HCT116 (cell line): ENCODE measurements at regions not wholly inside any gene's neighbourhood (a gene's known extent, or its start where the extent isn't known, plus 50 kb on each side); places are given as distances from the start of the nearest gene placed in this dataset.

ENCODE experiments used
- ATAC-seq: fragments of 200-7000 bp; cut with Tn5 transposase; 2 replicates; pipeline ENCODE4 v1.9.1; 2020; ENCODE audit warnings: mild to moderate bottlenecking, moderate library complexity
- BruUV-seq: library from RNA; stranded (reverse); fragments of 400-500 nt; replicated peaks from 2 replicates; lab custom pipeline; 2021; lab: Mats Ljungman, UMichigan
- CTCF ChIA-PET: fragments of 300-600 bp; sonication (Branson Sonifier 250); formaldehyde crosslinking; loops from one replicate; lab custom pipeline; 2021; ENCODE audit warnings: antibody characterized with exemption; lab: Charles Lee
- POLR2A ChIA-PET: fragments of 300-600, 350-600 bp; sonication (Branson Sonifier 250); formaldehyde crosslinking; loops from one replicate; lab custom pipeline; 2021; ENCODE audit warnings: antibody characterized with exemption; lab: Charles Lee
- RAD21 ChIA-PET, 2 experiments: fragments of 300-600 bp; sonication (Branson Sonifier 250); formaldehyde crosslinking; loops; one replicate each; lab custom pipeline; 2023; ENCODE audit warnings: low total read pairs in 2 of 2; ENCODE audit not compliant: uncharacterized antibody in 2 of 2, unreplicated experiment in 2 of 2, low non-redundant PET in 1 of 2; lab: Charles Lee
- DNase-seq: peaks from one replicate; pipeline ENCODE4 v3.0.0-alpha.2; 2010; ENCODE audit warnings: low read depth, low spot score
- H2AFZ ChIP-seq: fragments of 200-600 bp; shearing (Covaris generic), sonication (generic); 2 replicates; pipeline ENCODE4 v1.6.1; 2017; ENCODE audit warnings: low read depth, mixed run types, mixed read lengths, antibody characterized with exemption, low read length; ENCODE audit not compliant: poor library complexity, severe bottlenecking
- H3K27ac ChIP-seq: 2 replicates; pipeline ENCODE4 v1.5.1; 2012; ENCODE audit warnings: low read depth, low read length
- H3K27me3 ChIP-seq: fragments of 200-600 bp; sonication (generic); 2 replicates; pipeline ENCODE4 v1.6.1; 2016; ENCODE audit warnings: mixed run types, low read length, mixed read lengths; ENCODE audit not compliant: insufficient read depth
- H3K36me3 ChIP-seq, 2 experiments: fragments of 200-500 bp in 1 of 2; fragments of 200-600 bp in 1 of 2; sonication (Bioruptor generic) in 1 of 2; sonication (generic) in 1 of 2; 2 replicates each; pipeline versions ENCODE4 v1.5.1 to v1.6.1; 2014 to 2016; ENCODE audit warnings: low read length in 2 of 2, inconsistent platforms in 1 of 2, mixed read lengths in 1 of 2, mixed run types in 1 of 2; ENCODE audit not compliant: insufficient read depth in 2 of 2, control insufficient read depth in 1 of 2
- H3K4me1 ChIP-seq, 2 experiments: fragments of 200-600 bp in 1 of 2; sonication (generic) in 1 of 2; 2 replicates each; pipeline versions ENCODE4 v1.5.1 to v1.6.1; 2012 to 2017; ENCODE audit warnings: low read length in 2 of 2, inconsistent platforms in 1 of 2, mild to moderate bottlenecking in 1 of 2, mixed read lengths in 1 of 2, mixed run types in 1 of 2, moderate library complexity in 1 of 2; ENCODE audit not compliant: insufficient read depth in 2 of 2, control insufficient read depth in 1 of 2
- H3K4me2 ChIP-seq: fragments of 200-600 bp; sonication (generic); 2 replicates; pipeline ENCODE4 v1.6.1; 2017; ENCODE audit warnings: mixed run types, low read length, mixed read lengths
- H3K4me3 ChIP-seq, 2 experiments: fragments of 200-600 bp in 1 of 2; sonication (generic) in 1 of 2; replicated peaks in 1 of 2; 2 replicates each; pipeline ENCODE4 v1.5.1; 2011 to 2016; ENCODE audit warnings: low read length in 2 of 2, control low read depth in 1 of 2, low read depth in 1 of 2, mild to moderate bottlenecking in 1 of 2, mixed read lengths in 1 of 2, mixed run types in 1 of 2
- H3K79me2 ChIP-seq: fragments of 200-600 bp; sonication (generic); 2 replicates; pipeline ENCODE4 v1.6.1; 2017; ENCODE audit warnings: mild to moderate bottlenecking, mixed run types, low read length, moderate library complexity, mixed read lengths; ENCODE audit not compliant: insufficient read depth
- H3K9ac ChIP-seq: fragments of 200-600 bp; sonication (generic); 2 replicates; pipeline ENCODE4 v1.6.1; 2016; ENCODE audit warnings: low read length, mixed read lengths
- H3K9me2 ChIP-seq: fragments of 200-600 bp; sonication (generic), shearing (Covaris generic); 2 replicates; pipeline ENCODE4 v1.6.1; 2017; ENCODE audit warnings: mixed run types, mild to moderate bottlenecking, moderate library complexity; ENCODE audit not compliant: insufficient read depth
- H3K9me3 ChIP-seq, 2 experiments: fragments of 200-500 bp in 1 of 2; fragments of 200-600 bp in 1 of 2; sonication (Bioruptor generic) in 1 of 2; sonication (generic) in 1 of 2; 2 replicates each; pipeline ENCODE4 v1.6.1; 2014 to 2017; ENCODE audit warnings: low read length in 2 of 2, mixed read lengths in 2 of 2, inconsistent platforms in 1 of 2, low read depth in 1 of 2, mild to moderate bottlenecking in 1 of 2, mixed run types in 1 of 2, moderate library complexity in 1 of 2; ENCODE audit not compliant: control insufficient read depth in 1 of 2, insufficient read depth in 1 of 2
- H4K20me1 ChIP-seq: fragments of 200-600 bp; sonication (generic), shearing (Covaris generic); 2 replicates; pipeline ENCODE4 v1.6.1; 2017; ENCODE audit warnings: mixed run types, mild to moderate bottlenecking, moderate library complexity; ENCODE audit not compliant: insufficient read depth
- ATF3 ChIP-seq: IDR thresholded peaks from 2 replicates; pipeline ENCODE4 v1.6.1; 2012
- CEBPB ChIP-seq: IDR thresholded peaks from 2 replicates; pipeline ENCODE4 v1.6.1; 2012; ENCODE audit warnings: low read depth
- ELF1 ChIP-seq: IDR thresholded peaks from 2 replicates; pipeline ENCODE4 v1.6.1; 2012; ENCODE audit warnings: low read depth, borderline replicate concordance
- FOSL1 ChIP-seq: IDR thresholded peaks from 2 replicates; pipeline ENCODE4 v1.6.1; 2012; ENCODE audit warnings: low read depth
- JUND ChIP-seq: IDR thresholded peaks from 2 replicates; pipeline ENCODE4 v1.6.1; 2012
- MAX ChIP-seq: IDR thresholded peaks from 2 replicates; pipeline ENCODE4 v1.6.1; 2012
- POLR2A ChIP-seq: IDR thresholded peaks from 2 replicates; pipeline ENCODE4 v1.7.0; 2011; ENCODE audit warnings: borderline replicate concordance; ENCODE audit not compliant: insufficient read depth, insufficient read length; ENCODE audit errors: extremely low read depth
- SP1 ChIP-seq: IDR thresholded peaks from 2 replicates; pipeline ENCODE4 v1.6.1; 2012; ENCODE audit warnings: low read depth
- ZFX ChIP-seq: fragments of 450-650 bp; IDR thresholded peaks from 2 replicates; pipeline ENCODE4 v1.6.1; 2017
- ZNF274 ChIP-seq: fragments of 200-500 bp; sonication (Bioruptor generic); IDR thresholded peaks from 2 replicates; pipeline ENCODE4 v1.6.1; 2014; ENCODE audit warnings: mild to moderate bottlenecking, low read depth, low read length, inconsistent platforms
- intact Hi-C: fragments of 100-400 bp; cut with micrococcal nuclease; formaldehyde crosslinking; loops from 2 replicates; pipeline ENCODE4 v1.10.0; 2022
- TF ChIP-seq, protein P1 (sequence below): IDR thresholded peaks from 2 replicates; pipeline ENCODE4 v1.6.1; 2011; ENCODE audit warnings: mild to moderate bottlenecking, low read length, moderate library complexity; ENCODE audit not compliant: insufficient replicate concordance; ENCODE audit errors: extremely low read depth

DNA sequence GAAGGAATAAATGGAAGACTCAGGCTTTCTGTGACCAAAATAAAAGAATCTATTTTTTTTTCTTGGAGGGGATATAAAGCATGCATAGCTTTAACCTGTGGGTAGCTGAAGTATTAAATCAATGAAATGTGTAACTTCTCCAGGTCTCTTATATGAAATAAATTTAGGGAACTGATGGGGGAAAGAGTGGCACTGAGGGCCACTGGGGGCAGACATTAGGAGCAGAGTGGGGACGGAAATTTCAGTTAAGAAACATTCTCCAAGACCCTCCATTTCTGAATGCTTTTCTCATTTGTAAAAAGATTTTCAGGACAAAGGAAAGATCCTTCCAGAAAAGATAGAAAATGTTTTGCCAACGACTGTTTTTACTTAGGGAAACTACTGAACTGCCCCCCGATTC, 131.0 kb downstream of the GPX5 start:
- no TSS peak for BruUV-seq
- TF ChIP-seq CEBPB = no peak
- no peak for TF ChIP-seq MAX
- TF ChIP-seq ZNF274 = no peak
- TF ChIP-seq FOSL1 = no peak
- no peak for TF ChIP-seq POLR2A
- TF ChIP-seq ELF1 = no peak
- TF ChIP-seq JUND = no peak
- no peak for TF ChIP-seq ATF3
- no peak for TF ChIP-seq SP1
- TF ChIP-seq ZFX = no peak
- TF ChIP-seq, protein P1, sequence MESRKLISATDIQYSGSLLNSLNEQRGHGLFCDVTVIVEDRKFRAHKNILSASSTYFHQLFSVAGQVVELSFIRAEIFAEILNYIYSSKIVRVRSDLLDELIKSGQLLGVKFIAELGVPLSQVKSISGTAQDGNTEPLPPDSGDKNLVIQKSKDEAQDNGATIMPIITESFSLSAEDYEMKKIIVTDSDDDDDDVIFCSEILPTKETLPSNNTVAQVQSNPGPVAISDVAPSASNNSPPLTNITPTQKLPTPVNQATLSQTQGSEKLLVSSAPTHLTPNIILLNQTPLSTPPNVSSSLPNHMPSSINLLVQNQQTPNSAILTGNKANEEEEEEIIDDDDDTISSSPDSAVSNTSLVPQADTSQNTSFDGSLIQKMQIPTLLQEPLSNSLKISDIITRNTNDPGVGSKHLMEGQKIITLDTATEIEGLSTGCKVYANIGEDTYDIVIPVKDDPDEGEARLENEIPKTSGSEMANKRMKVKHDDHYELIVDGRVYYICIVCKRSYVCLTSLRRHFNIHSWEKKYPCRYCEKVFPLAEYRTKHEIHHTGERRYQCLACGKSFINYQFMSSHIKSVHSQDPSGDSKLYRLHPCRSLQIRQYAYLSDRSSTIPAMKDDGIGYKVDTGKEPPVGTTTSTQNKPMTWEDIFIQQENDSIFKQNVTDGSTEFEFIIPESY = no peak
- Histone ChIP-seq H3K9me3 (no peaks in the 10 kb centered on the region), H3K9ac (no peak overlapping the region), H2AFZ (no peak overlapping the region), H3K36me3 (no peaks in the 10 kb centered on the region), H3K9me2 (no peaks in the 10 kb centered on the region), H3K79me2 (no peaks in the 10 kb centered on the region), H3K27ac (no peak overlapping the region), H3K4me1 (peaks cover 0 to 10% of the 10 kb centered on the region in 2 experiments; a peak in 1 of 4 replicates), H4K20me1 (no peaks in the 10 kb centered on the region), H3K4me3 (no peak overlapping the region), H3K4me2 (no peak overlapping the region), H3K27me3 (no peaks in the 10 kb centered on the region)
- no peak for ATAC-seq
- intact Hi-C loops = no loop called here
- RAD21 ChIA-PET = no interaction called here
- no peak for DNase-seq
- POLR2A ChIA-PET = no interaction called here
- CTCF ChIA-PET = interaction anchor here (1.8 kb wide), 1 partner anchor 50 kb away, joined by 6 read pairs; no protein-coding TSS in a partner anchor
